ENCODE measurements at regions not wholly inside any gene's neighbourhood (a gene's known extent, or its start where the extent isn't known, plus 50 kb on each side); places are given as distances from the start of the nearest gene placed in this dataset.

DNA sequence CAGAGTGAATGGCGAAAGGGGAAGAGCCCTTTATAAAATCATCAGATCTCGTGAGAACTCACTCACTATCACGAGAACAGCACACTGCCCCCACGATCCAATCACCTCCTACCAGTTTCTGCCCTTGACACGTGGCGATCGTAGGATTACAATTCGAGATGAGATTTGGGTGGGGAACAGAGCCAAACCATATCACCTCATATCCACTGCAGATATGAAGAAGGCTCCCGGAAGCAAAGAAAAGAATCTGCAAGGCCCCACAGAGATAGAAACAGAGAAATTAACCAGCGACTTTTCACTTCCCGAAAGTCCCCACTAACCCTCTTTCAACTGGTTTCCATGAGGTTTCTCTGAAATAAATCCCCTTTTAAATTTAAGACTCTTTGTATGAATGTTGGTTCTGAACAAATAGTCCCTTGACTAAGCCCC lies 86.2 kb upstream of the IRF2BP2 start:
- TF ChIP-seq, protein P1, sequence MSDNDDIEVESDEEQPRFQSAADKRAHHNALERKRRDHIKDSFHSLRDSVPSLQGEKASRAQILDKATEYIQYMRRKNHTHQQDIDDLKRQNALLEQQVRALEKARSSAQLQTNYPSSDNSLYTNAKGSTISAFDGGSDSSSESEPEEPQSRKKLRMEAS (IDR thresholded peaks at IDR 0.05): no peak
- no peak for TF ChIP-seq EP300 (IDR thresholded peaks at IDR 0.05; ENCODE audit: borderline replicate concordance)
- no peak for TF ChIP-seq RAD21 (IDR thresholded peaks at IDR 0.05; ENCODE audit: low read depth)
- TF ChIP-seq FOXM1 (IDR thresholded peaks at IDR 0.05; ENCODE audit: borderline replicate concordance, low read depth): no peak
- no peak for TF ChIP-seq YY1 (IDR thresholded peaks at IDR 0.05; ENCODE audit: low read depth)
- TF ChIP-seq CEBPB (IDR thresholded peaks at IDR 0.05): no peak
- no peak for TF ChIP-seq TAF1 (IDR thresholded peaks at IDR 0.05; ENCODE audit: low read depth)
- no peak for TF ChIP-seq REST (IDR thresholded peaks at IDR 0.05; ENCODE audit: low read depth)
- no peak for TF ChIP-seq NFIC (IDR thresholded peaks at IDR 0.05)
- no peak for TF ChIP-seq TEAD4 (IDR thresholded peaks at IDR 0.05)
- TF ChIP-seq TCF12 (IDR thresholded peaks at IDR 0.05; ENCODE audit: low read depth): no peak
- TF ChIP-seq CREB1 (IDR thresholded peaks at IDR 0.05; ENCODE audit: low read depth): no peak
- TF ChIP-seq USF1 (IDR thresholded peaks at IDR 0.05): no peak
